HPDE6-E6E7 (cell line): ENCODE measurements at regions not wholly inside any gene's neighbourhood (a gene's known extent, or its start where the extent isn't known, plus 50 kb on each side); places are given as distances from the start of the nearest gene placed in this dataset.
"Not testable (repeated sequence)": the region's sequence is repeated elsewhere in the genome, so short reads cannot be mapped to it uniquely, and the experiment has no call there.

Experiments used
- DNase-seq: peaks from one replicate; pipeline ENCODE4 v3.0.0; 2011; ENCODE audit warnings: missing footprints; ENCODE audit errors: extremely low spot score

GRCh38 chr17:20733923-20734322 lies 154.4 kb downstream of the CDRT15L2 start:
- DNase-seq = no peak

- no peak for DNase-seq
These were observed 156.3 kb downstream of the CDRT15L2 start for GRCh38 chr17:20735796-20736195.

- DNase-seq = not testable (repeated sequence)
These were observed 158.1 kb downstream of the CDRT15L2 start for GRCh38 chr17:20737636-20738035.

GRCh38 chr17:20771104-20771503 lies 191.6 kb downstream of the CDRT15L2 start:
- no peak for DNase-seq

GRCh38 chr17:20774472-20775135 lies 195.1 kb downstream of the CDRT15L2 start:
- no peak for DNase-seq

- no peak for DNase-seq
These were observed 195.8 kb downstream of the CDRT15L2 start for GRCh38 chr17:20775331-20775730.

GRCh38 chr17:20779521-20779920 lies 200.0 kb downstream of the CDRT15L2 start:
- no peak for DNase-seq

GRCh38 chr17:20781260-20781659 lies 201.7 kb downstream of the CDRT15L2 start:
- DNase-seq = no peak

GRCh38 chr17:20781869-20782268 lies 202.3 kb downstream of the CDRT15L2 start:
- not testable (repeated sequence) for DNase-seq

- DNase-seq = no peak
These were observed 203.6 kb downstream of the CDRT15L2 start for GRCh38 chr17:20783091-20783490.

GRCh38 chr17:20784100-20784665 lies 204.7 kb downstream of the CDRT15L2 start:
- no peak for DNase-seq

GRCh38 chr17:20787281-20787680 lies 207.8 kb downstream of the CDRT15L2 start:
- DNase-seq = no peak

- no peak for DNase-seq
These were observed 212.1 kb downstream of the CDRT15L2 start for GRCh38 chr17:20791626-20792025.

GRCh38 chr17:20794532-20794931 lies 215.0 kb downstream of the CDRT15L2 start:
- DNase-seq = not testable (repeated sequence)

- no peak for DNase-seq
These were observed 217.8 kb downstream of the CDRT15L2 start for GRCh38 chr17:20797292-20797691.

GRCh38 chr17:20800146-20800545 lies 220.6 kb downstream of the CDRT15L2 start:
- no peak for DNase-seq

- no peak for DNase-seq
These were observed 226.2 kb downstream of the CDRT15L2 start for GRCh38 chr17:20805751-20806150.

- DNase-seq = not testable (repeated sequence)
These were observed 228.0 kb downstream of the CDRT15L2 start for GRCh38 chr17:20807566-20807965.

GRCh38 chr17:20815410-20815809 lies 227.4 kb downstream of the USP22 start:
- DNase-seq = not testable (repeated sequence)

GRCh38 chr17:20823905-20824304 lies 218.9 kb downstream of the USP22 start:
- DNase-seq = no peak

- DNase-seq = no peak
These were observed 217.3 kb downstream of the USP22 start for GRCh38 chr17:20825539-20825938.

GRCh38 chr17:20840453-20840852 lies 202.4 kb downstream of the USP22 start:
- not testable (repeated sequence) for DNase-seq

GRCh38 chr17:20840987-20841865 lies 201.6 kb downstream of the USP22 start:
- DNase-seq = not testable (repeated sequence)
